ENCODE measurements at regions not wholly inside any gene's neighbourhood (a gene's known extent, or its start where the extent isn't known, plus 50 kb on each side); places are given as distances from the start of the nearest gene placed in this dataset.

DNA sequence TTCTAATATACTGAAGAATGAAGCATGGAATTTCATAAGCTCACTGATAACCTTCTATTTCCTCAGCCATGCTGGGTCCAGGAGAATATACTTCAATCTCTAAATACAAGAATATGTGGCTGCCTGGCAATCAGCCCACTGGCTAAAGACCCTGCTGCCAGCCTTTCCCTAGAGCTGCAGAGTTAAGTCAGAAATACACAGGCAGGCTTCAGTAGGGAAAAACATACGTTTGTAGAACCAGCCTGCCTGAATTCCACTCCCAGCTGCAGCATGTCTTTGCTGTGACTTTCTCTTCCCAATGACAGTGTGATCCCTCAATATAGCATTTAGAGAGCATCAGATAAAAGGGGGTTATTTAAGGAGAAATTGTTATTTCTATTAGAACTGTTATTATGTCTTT is 289.1 kb downstream of the PCDH19 start:
- H3K4me3 ChIP-seq (ENCODE audit: low read depth, low read length): no peak overlapping the region
- TF ChIP-seq, protein P1, sequence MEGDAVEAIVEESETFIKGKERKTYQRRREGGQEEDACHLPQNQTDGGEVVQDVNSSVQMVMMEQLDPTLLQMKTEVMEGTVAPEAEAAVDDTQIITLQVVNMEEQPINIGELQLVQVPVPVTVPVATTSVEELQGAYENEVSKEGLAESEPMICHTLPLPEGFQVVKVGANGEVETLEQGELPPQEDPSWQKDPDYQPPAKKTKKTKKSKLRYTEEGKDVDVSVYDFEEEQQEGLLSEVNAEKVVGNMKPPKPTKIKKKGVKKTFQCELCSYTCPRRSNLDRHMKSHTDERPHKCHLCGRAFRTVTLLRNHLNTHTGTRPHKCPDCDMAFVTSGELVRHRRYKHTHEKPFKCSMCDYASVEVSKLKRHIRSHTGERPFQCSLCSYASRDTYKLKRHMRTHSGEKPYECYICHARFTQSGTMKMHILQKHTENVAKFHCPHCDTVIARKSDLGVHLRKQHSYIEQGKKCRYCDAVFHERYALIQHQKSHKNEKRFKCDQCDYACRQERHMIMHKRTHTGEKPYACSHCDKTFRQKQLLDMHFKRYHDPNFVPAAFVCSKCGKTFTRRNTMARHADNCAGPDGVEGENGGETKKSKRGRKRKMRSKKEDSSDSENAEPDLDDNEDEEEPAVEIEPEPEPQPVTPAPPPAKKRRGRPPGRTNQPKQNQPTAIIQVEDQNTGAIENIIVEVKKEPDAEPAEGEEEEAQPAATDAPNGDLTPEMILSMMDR (IDR thresholded peaks at IDR 0.05; ENCODE audit: insufficient read depth, low read depth, low read length): no peak
- DNase-seq (ENCODE audit: low read depth): no peak

- TF ChIP-seq, protein P1 (IDR thresholded peaks at IDR 0.05; ENCODE audit: insufficient read depth, low read depth, low read length): no peak
- DNase-seq (ENCODE audit: low read depth): peak; percentile 3
- H3K4me3 ChIP-seq (ENCODE audit: low read depth, low read length): no peak overlapping the region
Measured at GRCh38 chrX:100098660-100099375, 311.3 kb downstream of the PCDH19 start.

GRCh38 chrX:100090931-100091330 is 319.1 kb downstream of the PCDH19 start:
- DNase-seq (ENCODE audit: low read depth): peak; percentile 4
- H3K4me3 ChIP-seq (ENCODE audit: low read depth, low read length): no peak overlapping the region
- TF ChIP-seq, protein P1 (IDR thresholded peaks at IDR 0.05; ENCODE audit: insufficient read depth, low read depth, low read length): no peak

DNA sequence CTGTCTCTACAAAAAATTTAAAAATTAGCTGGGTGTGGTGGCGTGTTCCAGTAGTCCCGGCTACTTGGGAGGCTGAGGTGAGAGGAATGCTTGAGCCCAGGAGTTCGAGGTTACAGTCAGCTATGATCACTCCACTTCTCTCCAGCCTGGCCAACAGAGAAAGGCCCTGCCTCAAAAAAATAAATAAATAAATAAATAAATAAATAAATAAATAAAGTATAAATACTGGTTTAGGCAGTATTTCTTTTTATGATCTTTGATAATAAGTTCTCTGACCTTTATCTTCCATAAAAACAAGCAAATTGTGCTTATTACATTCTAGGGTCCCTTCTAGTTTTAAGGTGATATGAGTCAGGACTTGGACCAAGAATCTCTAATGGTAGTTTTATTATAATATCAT is 320.3 kb downstream of the PCDH19 start:
- H3K4me3 ChIP-seq (ENCODE audit: low read depth, low read length): no peak overlapping the region
- TF ChIP-seq, protein P1 (IDR thresholded peaks at IDR 0.05; ENCODE audit: insufficient read depth, low read depth, low read length): no peak
- DNase-seq (ENCODE audit: low read depth): no peak

DNA sequence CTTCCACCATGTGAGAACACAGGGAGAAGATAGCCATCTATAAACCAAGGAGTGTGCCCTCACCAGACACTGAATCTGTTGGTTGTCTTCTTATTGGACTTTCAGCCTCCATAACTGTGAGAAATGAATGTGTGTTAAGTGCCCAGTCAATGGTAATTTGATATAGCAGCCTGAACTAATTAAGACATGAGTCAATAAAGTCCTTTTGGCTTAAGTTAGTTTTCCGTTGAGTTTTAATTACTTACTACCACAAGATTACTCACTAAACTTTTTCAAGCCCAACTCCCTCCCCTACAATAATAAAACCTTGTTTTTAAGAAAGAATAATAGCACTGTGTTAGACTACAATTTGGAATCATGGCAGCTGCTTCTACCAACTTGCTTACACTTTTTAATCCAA is 324.2 kb downstream of the PCDH19 start:
- peak; percentile 4 for DNase-seq (ENCODE audit: low read depth)
- TF ChIP-seq, protein P1 (IDR thresholded peaks at IDR 0.05; ENCODE audit: insufficient read depth, low read depth, low read length): no peak
- H3K4me3 ChIP-seq (ENCODE audit: low read depth, low read length): no peak overlapping the region

GRCh38 chrX:100083211-100083610 is 326.9 kb downstream of the PCDH19 start:
- no peak for DNase-seq (ENCODE audit: low read depth)
- TF ChIP-seq, protein P1 (IDR thresholded peaks at IDR 0.05; ENCODE audit: insufficient read depth, low read depth, low read length): no peak
- H3K4me3 ChIP-seq (ENCODE audit: low read depth, low read length): no peak overlapping the region

DNA sequence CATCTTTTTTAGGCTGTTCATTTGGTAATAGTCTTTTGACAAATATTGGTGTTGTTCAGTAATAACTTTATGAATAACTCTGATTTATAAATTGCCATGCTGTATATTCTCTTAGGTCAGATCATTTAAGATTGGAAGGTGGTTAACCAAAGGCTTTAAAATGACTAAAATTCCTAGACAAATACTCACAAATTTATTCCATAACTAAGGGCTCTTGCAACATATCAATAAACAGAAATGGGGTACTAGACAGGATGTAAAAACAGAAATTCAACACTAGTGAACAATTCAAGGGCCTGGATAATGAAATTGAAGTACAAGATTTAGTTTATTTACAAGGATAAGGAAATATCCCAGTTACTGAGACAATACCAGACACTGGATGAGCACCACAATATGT is 328.6 kb downstream of the PCDH19 start:
- TF ChIP-seq, protein P1 (IDR thresholded peaks at IDR 0.05; ENCODE audit: insufficient read depth, low read depth, low read length): no peak
- no peak for DNase-seq (ENCODE audit: low read depth)
- no peak overlapping the region for H3K4me3 ChIP-seq (ENCODE audit: low read depth, low read length)

Measured in fibroblast of villous mesenchyme (primary cell).